Naive thymus-derived CD4-positive, alpha-beta T cell (primary cell): ENCODE measurements at regions not wholly inside any gene's neighbourhood (a gene's known extent, or its start where the extent isn't known, plus 50 kb on each side); places are given as distances from the start of the nearest gene placed in this dataset.

Source experiments
- ATAC-seq: fragments of 150-1000 bp; cut with Tn5 transposase; 2 replicates; pipeline ENCODE4 v1.10.0; 2021; ENCODE audit warnings: mild to moderate bottlenecking, moderate library complexity
- CTCF ChIA-PET: fragments of 350-600 bp; sonication (Branson Sonifier 250); formaldehyde crosslinking; loops from one replicate; lab custom pipeline; 2021; ENCODE audit warnings: antibody characterized with exemption; lab: Charles Lee
- POLR2A ChIA-PET: fragments of 350-600 bp; sonication (Branson Sonifier 250); formaldehyde crosslinking; loops from one replicate; lab custom pipeline; 2021; ENCODE audit warnings: antibody characterized with exemption, inconsistent platforms; lab: Charles Lee
- DNase-seq, 9 donors: peaks; one replicate each; pipeline versions ENCODE4 v3.0.0 to v3.0.0-alpha.2; 2020 to 2022; ENCODE audit warnings: mixed read lengths in 1 of 9
- H3K27ac ChIP-seq: one replicate; pipeline ENCODE4 v1.7.0; 2013; ENCODE audit warnings: mild to moderate bottlenecking, low read depth, low read length, moderate library complexity
- H3K27me3 ChIP-seq, 2 donors: one replicate each; pipeline ENCODE4 v1.7.0; 2013; ENCODE audit warnings: low read length in 2 of 2, mild to moderate bottlenecking in 2 of 2, moderate library complexity in 2 of 2; ENCODE audit not compliant: control insufficient read depth in 2 of 2, insufficient read depth in 2 of 2
- H3K36me3 ChIP-seq, 3 experiments: 1 replicate in 2 of 3; 2 replicates in 1 of 3; pipeline ENCODE4 v1.7.0; 2013; ENCODE audit warnings: low read length in 3 of 3, mild to moderate bottlenecking in 3 of 3, moderate library complexity in 1 of 3; ENCODE audit not compliant: insufficient read depth in 3 of 3, control insufficient read depth in 2 of 3
- H3K4me1 ChIP-seq, 2 donors: one replicate each; pipeline ENCODE4 v1.7.0; 2013; ENCODE audit warnings: low read length in 2 of 2, mild to moderate bottlenecking in 2 of 2, moderate library complexity in 1 of 2; ENCODE audit not compliant: control insufficient read depth in 2 of 2, insufficient read depth in 2 of 2
- H3K4me3 ChIP-seq: 2 replicates; pipeline ENCODE4 v1.7.0; 2013; ENCODE audit warnings: mild to moderate bottlenecking, low read length
- H3K9me3 ChIP-seq, 3 experiments: 1 replicate in 2 of 3; 2 replicates in 1 of 3; pipeline ENCODE4 v1.7.0; 2013; ENCODE audit warnings: low read length in 3 of 3; ENCODE audit not compliant: control insufficient read depth in 2 of 3
- H3K27ac Mint-ChIP-seq, 9 donors: one replicate each; pipeline ENCODE4 v1.8.0; 2020 to 2022; ENCODE audit warnings: mixed read lengths in 9 of 9, mild to moderate bottlenecking in 8 of 9, moderate library complexity in 5 of 9, inconsistent platforms in 2 of 9
- H3K27me3 Mint-ChIP-seq, 5 donors: one replicate each; pipeline ENCODE4 v1.8.0; 2021 to 2022; ENCODE audit warnings: mixed read lengths in 5 of 5, mild to moderate bottlenecking in 1 of 5
- H3K36me3 Mint-ChIP-seq, 5 donors: one replicate each; pipeline ENCODE4 v1.8.0; 2020 to 2022; ENCODE audit warnings: mixed read lengths in 5 of 5, mild to moderate bottlenecking in 3 of 5, inconsistent platforms in 1 of 5
- H3K4me1 Mint-ChIP-seq, 7 donors: one replicate each; pipeline ENCODE4 v1.8.0; 2020 to 2022; ENCODE audit warnings: mixed read lengths in 7 of 7, mild to moderate bottlenecking in 3 of 7, inconsistent platforms in 1 of 7
- H3K4me3 Mint-ChIP-seq, 10 donors: one replicate each; pipeline ENCODE4 v1.8.0; 2020 to 2022; ENCODE audit warnings: mild to moderate bottlenecking in 10 of 10, mixed read lengths in 10 of 10, moderate library complexity in 6 of 10, inconsistent platforms in 2 of 10
- H3K9me3 Mint-ChIP-seq, 11 donors: one replicate each; pipeline ENCODE4 v1.8.0; 2020 to 2022; ENCODE audit warnings: mixed read lengths in 11 of 11, mild to moderate bottlenecking in 4 of 11, inconsistent platforms in 1 of 11, moderate library complexity in 1 of 11
- intact Hi-C, 2 donors: fragments of 100-400 bp; cut with micrococcal nuclease; formaldehyde crosslinking; loops; one replicate each; pipeline ENCODE4 v1.15.1; 2023

DNA sequence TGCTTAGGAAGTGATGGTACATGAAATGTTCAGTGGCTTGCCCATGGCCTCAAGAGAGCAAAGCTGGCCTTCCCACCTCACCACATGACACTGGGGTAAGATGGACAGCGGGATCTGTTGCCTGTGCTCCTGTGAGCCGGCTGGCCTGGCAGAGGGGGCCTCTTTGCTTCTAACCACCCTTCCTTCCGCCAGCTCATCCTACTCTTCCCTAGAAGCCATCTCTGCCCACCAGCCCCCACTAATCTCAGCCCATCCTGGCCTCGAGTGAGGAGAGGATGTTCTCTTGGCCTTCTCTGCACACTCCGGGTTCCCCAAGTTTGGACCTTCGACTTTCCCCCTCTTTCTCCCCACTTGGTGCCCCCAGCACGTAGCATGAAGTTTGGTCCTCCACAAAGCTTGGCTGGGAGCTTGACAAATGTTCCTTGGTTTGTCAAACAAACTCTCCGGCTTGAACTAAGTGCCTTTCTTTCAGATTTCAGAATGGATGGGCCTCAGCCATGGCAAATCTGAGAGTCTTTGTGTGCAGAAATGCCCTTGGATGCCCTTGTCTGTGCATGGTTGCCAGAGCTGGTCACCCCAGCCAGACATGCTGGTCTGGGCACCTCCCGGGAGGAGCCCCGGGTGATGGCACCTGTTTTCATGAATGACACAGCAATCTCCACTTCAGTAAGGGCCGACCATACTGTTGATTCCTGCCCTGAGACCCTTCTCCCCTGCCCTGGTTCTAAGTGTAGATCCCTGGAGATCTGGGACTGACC is 145.5 kb downstream of the URI1 start:
- Mint-ChIP-seq H3K9me3 (no peaks in the 10 kb centered on the region), H3K4me3 (no peak overlapping the region), H3K27ac (no peak overlapping the region), H3K4me1 (peaks cover 0 to 4% (median 0%) of the 10 kb centered on the region in 7 donors), H3K36me3 (no peaks in the 10 kb centered on the region), H3K27me3 (peaks cover 0 to 10% (median 0%) of the 10 kb centered on the region in 5 donors)
- H3K36me3 ChIP-seq: no peaks in the 10 kb centered on the region
- no peak overlapping the region for H3K27ac ChIP-seq
- ATAC-seq (no peak), DNase-seq (no peak)
- H3K27me3 ChIP-seq: no peaks in the 10 kb centered on the region
- no peaks in the 10 kb centered on the region for H3K4me1 ChIP-seq
- H3K9me3 ChIP-seq: no peaks in the 10 kb centered on the region
- CTCF ChIA-PET: no interaction called here
- intact Hi-C loops: no loop called here
- POLR2A ChIA-PET: no interaction called here
- no peak overlapping the region for H3K4me3 ChIP-seq

DNA sequence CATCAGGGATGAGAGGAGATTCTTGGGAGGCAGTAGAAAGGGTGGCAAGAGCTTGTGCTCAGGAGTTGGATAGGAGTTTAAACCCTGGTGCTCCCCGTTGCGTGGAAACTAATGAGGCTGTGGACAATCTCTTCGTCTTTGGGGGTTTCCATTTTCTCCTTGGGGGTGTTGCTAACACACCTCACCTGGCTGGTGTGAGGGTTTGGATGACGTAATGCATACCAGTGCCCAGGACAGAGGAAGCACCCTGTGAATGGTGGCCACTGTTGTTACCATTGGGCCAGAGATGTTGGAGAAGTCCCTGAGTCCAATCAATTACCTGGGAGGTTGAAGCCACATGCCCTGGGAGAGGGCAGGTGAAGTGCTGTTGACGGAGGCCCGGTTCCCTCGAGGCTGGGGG is 146.5 kb downstream of the URI1 start:
- no peak overlapping the region for H3K27ac ChIP-seq
- no peaks in the 10 kb centered on the region for H3K36me3 ChIP-seq
- Mint-ChIP-seq H3K9me3 (no peaks in the 10 kb centered on the region), H3K4me3 (no peak overlapping the region), H3K27ac (no peak overlapping the region), H3K4me1 (peaks cover 0 to 4% (median 0%) of the 10 kb centered on the region in 7 donors), H3K36me3 (no peaks in the 10 kb centered on the region), H3K27me3 (peaks cover 0 to 7% (median 0%) of the 10 kb centered on the region in 5 donors)
- intact Hi-C loops: no loop called here
- no peak for DNase-seq
- H3K27me3 ChIP-seq: no peaks in the 10 kb centered on the region
- no peaks in the 10 kb centered on the region for H3K9me3 ChIP-seq
- H3K4me3 ChIP-seq: no peak overlapping the region
- no peaks in the 10 kb centered on the region for H3K4me1 ChIP-seq
- ChIA-PET CTCF (no interaction called here), POLR2A (no interaction called here)
- no peak for ATAC-seq

DNA sequence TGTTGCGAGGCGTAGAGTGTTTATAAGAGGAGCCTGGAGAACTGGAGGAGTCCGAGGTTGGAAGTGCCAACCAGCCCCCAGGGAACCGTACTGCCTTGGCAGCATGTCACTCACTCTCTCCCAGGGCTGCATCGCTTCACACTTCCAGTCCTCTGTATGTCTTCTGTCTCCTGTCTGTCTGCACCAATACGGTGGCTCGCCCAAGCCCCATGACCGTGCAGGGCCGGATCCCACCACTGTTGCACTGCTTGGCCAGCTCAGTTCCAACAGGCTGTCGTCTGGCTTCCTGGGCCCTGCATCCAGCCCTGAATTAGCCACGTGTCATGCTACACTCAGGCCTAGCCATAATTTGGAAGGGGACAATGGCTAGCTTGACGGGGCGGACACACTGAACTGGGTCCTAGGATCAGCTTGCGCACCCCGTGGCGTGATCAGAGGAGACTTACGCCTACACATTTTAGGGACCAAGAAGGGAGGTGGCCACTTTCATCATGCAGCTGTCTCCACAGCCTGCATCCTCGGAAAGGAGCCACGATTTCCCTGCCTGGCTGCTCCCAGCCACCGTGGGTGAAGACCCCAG is 147.1 kb downstream of the URI1 start:
- no peak overlapping the region for H3K27ac ChIP-seq
- DNase-seq (no peak), ATAC-seq (no peak)
- H3K4me3 Mint-ChIP-seq: no peak overlapping the region
- H3K4me1 Mint-ChIP-seq: peaks cover 0 to 4% (median under 1%) of the 10 kb centered on the region in 7 donors
- no peak overlapping the region for H3K27ac Mint-ChIP-seq
- H3K36me3 ChIP-seq: no peaks in the 10 kb centered on the region
- no peaks in the 10 kb centered on the region for H3K9me3 ChIP-seq
- intact Hi-C loops: no loop called here
- no peaks in the 10 kb centered on the region for H3K27me3 ChIP-seq
- H3K9me3 Mint-ChIP-seq: no peaks in the 10 kb centered on the region
- no peaks in the 10 kb centered on the region for H3K36me3 Mint-ChIP-seq
- ChIA-PET CTCF (no interaction called here), POLR2A (no interaction called here)
- H3K4me1 ChIP-seq: no peaks in the 10 kb centered on the region
- H3K27me3 Mint-ChIP-seq: peaks cover 0 to 10% (median 0%) of the 10 kb centered on the region in 5 donors
- no peak overlapping the region for H3K4me3 ChIP-seq

DNA sequence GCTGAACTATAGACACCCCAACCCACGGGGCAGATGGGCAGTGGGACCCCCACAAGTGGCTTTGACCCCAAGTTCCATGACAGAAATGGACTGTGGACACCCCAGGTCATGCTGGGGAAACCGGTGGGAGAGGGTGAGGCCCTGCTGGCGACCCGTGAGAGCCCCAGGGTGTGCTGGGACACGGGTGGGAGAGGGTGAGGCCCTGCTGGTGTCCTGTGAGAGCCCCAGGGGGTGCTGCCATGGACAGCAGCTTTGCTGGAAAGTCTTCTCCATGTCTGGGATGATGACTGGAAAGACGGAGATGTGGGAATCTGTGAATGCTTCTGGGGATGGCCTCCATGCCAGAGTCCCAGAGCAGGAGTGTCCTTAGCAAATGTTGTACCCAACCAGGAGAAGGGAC is 148.4 kb downstream of the URI1 start:
- Histone ChIP-seq H3K9me3 (no peaks in the 10 kb centered on the region), H3K27me3 (no peaks in the 10 kb centered on the region), H3K27ac (no peak overlapping the region), H3K36me3 (no peaks in the 10 kb centered on the region), H3K4me3 (no peak overlapping the region), H3K4me1 (no peaks in the 10 kb centered on the region)
- Mint-ChIP-seq H3K36me3 (no peaks in the 10 kb centered on the region), H3K27me3 (peaks cover 0 to 11% (median 2%) of the 10 kb centered on the region in 5 donors), H3K4me3 (no peak overlapping the region), H3K27ac (no peak overlapping the region), H3K9me3 (no peaks in the 10 kb centered on the region), H3K4me1 (peaks cover 0 to 4% (median 0%) of the 10 kb centered on the region in 7 donors)
- DNase-seq (no peak), ATAC-seq (no peak)
- ChIA-PET POLR2A (no interaction called here), CTCF (no interaction called here)
- intact Hi-C loops: no loop called here

DNA sequence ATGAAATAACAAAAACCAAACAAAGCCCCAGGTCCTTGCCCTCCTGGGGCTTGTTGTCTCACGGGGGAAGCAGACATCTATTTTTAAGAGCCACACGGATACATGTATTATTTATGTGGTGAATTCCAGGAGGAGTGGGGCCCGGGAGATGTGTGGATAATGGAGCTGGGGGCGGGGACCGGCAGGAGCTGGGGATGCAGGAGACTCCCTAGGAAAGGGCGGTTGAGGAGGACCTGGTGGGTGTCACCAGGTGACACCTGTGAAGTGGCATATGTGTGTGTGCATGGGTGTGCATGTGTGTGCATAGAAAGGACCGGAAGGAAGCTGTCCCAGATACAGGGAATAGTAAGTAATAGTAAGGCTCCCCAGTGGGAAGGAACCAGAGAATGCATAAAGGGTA is 148.9 kb downstream of the URI1 start:
- H3K4me1 ChIP-seq: no peaks in the 10 kb centered on the region
- no peak overlapping the region for H3K4me3 ChIP-seq
- intact Hi-C loops: no loop called here
- Mint-ChIP-seq H3K9me3 (no peaks in the 10 kb centered on the region), H3K27ac (no peak overlapping the region), H3K4me1 (peaks cover 0 to 4% (median 0%) of the 10 kb centered on the region in 7 donors), H3K4me3 (no peak overlapping the region), H3K36me3 (no peaks in the 10 kb centered on the region), H3K27me3 (peaks cover 0 to 11% (median 4%) of the 10 kb centered on the region in 5 donors)
- H3K36me3 ChIP-seq: no peaks in the 10 kb centered on the region
- CTCF ChIA-PET: no interaction called here
- ATAC-seq: no peak
- no peak overlapping the region for H3K27ac ChIP-seq
- H3K27me3 ChIP-seq: no peaks in the 10 kb centered on the region
- no peaks in the 10 kb centered on the region for H3K9me3 ChIP-seq
- no peak for DNase-seq
- POLR2A ChIA-PET: no interaction called here

DNA sequence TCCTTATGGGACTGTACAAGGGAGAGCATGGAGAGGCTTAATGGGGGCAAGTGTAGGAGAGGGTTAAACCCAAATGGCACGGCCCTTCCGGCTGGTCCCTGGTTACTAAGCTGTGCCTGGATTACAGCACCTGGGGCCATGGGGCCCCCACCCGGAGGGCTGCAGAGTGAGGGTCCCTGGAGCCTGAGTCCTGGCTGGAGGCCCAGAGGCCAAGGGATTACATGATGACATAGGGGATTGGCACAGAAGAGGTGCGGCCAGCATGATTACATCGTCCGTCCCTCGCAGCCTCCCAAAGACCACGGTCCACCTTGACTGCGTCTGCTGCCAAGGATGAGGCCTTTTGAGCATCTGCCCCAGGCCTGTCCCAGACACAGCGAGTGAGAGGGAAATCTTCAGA is 149.4 kb downstream of the URI1 start:
- POLR2A ChIA-PET: no interaction called here
- CTCF ChIA-PET: no interaction called here
- Histone ChIP-seq H3K27ac (no peak overlapping the region), H3K27me3 (no peaks in the 10 kb centered on the region), H3K9me3 (no peaks in the 10 kb centered on the region), H3K4me3 (no peak overlapping the region), H3K4me1 (no peaks in the 10 kb centered on the region), H3K36me3 (no peaks in the 10 kb centered on the region)
- intact Hi-C loops: no loop called here
- Mint-ChIP-seq H3K4me1 (peaks cover 0 to 4% (median 0%) of the 10 kb centered on the region in 7 donors), H3K4me3 (no peak overlapping the region), H3K27ac (no peak overlapping the region), H3K36me3 (no peaks in the 10 kb centered on the region), H3K9me3 (no peaks in the 10 kb centered on the region), H3K27me3 (peaks cover 0 to 11% (median 4%) of the 10 kb centered on the region in 5 donors)
- no peak for ATAC-seq
- no peak for DNase-seq

DNA sequence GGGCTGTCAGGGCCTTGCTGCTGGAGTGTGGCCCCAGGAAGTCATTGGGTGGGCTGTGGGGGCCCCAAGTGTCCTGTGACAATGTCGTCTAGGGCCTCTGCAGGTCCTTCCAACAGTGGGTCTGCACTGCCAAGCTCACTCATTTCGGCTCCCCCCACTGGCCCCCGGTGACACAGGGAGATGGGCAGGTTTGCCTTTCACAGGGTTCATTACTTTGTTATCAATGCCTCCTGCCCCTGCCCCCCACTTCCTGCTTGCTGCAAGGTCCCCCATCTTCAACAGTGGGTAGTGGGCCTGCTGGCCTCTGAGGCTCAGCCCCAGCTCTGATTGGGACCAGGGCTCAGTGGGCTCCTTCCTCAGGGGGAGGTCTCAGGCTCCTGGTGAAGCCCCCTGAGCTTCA is 149.8 kb downstream of the URI1 start:
- Mint-ChIP-seq H3K4me3 (no peak overlapping the region), H3K27me3 (peaks cover 0 to 11% (median 4%) of the 10 kb centered on the region in 5 donors), H3K9me3 (no peaks in the 10 kb centered on the region), H3K36me3 (no peaks in the 10 kb centered on the region), H3K27ac (no peak overlapping the region), H3K4me1 (peaks cover 0 to 4% (median 0%) of the 10 kb centered on the region in 7 donors)
- H3K4me3 ChIP-seq: no peak overlapping the region
- H3K9me3 ChIP-seq: no peaks in the 10 kb centered on the region
- ATAC-seq: no peak
- no peaks in the 10 kb centered on the region for H3K36me3 ChIP-seq
- no peak for DNase-seq
- ChIA-PET CTCF (no interaction called here), POLR2A (no interaction called here)
- no peak overlapping the region for H3K27ac ChIP-seq
- H3K4me1 ChIP-seq: no peaks in the 10 kb centered on the region
- no peaks in the 10 kb centered on the region for H3K27me3 ChIP-seq
- intact Hi-C loops: no loop called here
